NCI-H2196 (cell line): ENCODE measurements at regions not wholly inside any gene's neighbourhood (a gene's known extent, or its start where the extent isn't known, plus 50 kb on each side); places are given as distances from the start of the nearest gene placed in this dataset.

Source experiments
- DNase-seq: peaks from one replicate; lab custom pipeline; 2025; ENCODE audit not compliant: unreplicated experiment; lab: John Stamatoyannopoulos, UW

DNA sequence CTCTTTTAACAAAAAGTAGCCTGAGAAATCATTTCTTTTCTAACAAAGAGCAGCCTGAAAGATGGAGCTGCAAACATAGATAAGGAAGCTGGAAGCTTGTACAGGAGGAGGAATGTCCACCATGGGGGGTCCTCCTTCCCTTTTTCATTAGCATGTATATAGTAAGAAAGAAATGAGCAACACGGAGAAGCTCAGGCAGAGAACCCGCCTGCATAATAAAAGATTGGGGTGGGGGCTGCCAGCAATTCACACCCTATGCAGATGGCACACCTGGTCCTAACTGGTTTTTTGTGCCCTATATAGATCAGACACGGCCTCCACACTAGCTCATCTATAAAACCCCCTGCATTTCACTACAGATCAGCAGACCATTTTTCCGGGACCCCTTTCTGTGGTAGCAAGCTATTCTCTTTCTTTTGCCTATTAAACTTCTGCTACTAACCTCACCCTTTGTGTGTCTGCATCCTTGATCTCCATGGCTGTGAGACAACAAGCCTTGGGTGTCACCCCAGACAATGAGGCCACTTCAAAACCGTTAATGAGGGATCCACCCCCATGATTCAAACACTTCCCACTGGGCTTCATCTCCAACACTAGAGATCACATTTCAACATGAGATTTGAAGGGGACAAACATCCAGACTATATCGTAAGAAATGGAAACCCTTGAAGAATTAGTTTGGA is 167.5 kb upstream of the FREM2 start:
- DNase-seq = no peak

GRCh38 chr13:38520041-38520440 is 166.8 kb upstream of the FREM2 start:
- no peak for DNase-seq

DNA sequence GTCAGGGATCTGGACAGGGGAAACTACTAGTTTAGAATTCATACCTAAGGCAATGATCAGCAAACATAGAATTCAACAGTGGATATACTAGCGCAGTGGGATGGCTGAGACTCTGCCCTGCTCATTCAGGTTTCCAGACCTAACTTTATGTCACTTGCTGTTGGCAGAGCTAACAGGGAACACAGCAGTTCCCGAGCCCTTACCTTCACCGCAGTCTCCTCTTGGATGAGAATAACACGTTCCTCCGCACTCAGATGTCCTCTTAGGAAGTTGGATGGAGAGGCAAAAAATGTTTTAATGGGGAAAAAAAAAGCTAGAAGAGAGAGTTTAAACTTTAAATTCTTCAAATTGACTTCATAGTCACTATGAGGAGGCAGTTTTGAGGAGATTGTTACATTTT is 159.7 kb upstream of the FREM2 start:
- no peak for DNase-seq

DNA sequence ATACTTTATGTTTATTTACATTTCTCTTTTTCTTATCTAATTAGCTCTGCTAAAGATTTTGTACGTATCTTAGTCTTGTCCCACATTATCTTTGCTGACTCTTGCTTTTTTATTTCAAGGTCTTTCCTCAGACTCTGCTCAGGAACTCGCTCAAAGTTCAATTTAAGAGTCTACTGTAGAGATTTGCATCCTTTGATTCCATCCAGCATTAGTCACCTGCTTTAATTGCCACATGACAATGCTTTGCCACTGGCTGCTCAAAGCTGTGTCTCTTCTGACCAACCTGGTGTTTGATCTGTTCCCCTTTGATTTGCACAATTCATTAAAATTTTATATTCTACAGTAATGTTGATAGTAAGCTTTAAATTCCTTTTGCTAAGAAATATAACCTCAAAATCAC is 157.9 kb upstream of the FREM2 start:
- DNase-seq = no peak

- no peak for DNase-seq
Measured at GRCh38 chr13:38530492-38530891, 156.4 kb upstream of the FREM2 start.

- no peak for DNase-seq
Measured at GRCh38 chr13:38535261-38535660, 151.6 kb upstream of the FREM2 start.

DNA sequence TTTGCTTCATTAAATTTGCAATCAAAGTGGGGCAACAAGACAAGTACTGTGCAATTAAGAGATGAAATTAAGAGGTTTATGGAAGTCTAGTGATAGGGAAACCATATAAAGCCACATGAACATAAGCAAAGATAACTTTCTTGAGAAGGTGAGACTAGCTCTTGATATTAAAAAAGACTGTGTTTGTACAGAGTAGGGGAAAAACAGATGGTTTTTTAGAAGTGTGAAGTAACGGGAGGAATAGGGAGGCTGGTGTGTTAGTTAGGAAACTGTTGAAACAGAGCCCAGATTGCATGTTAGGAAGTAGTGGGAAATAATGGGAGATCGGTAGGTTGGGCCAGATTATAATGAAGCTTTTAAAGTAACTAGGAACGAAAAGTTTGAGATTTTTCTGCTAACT is 149.8 kb upstream of the FREM2 start:
- DNase-seq = no peak

- DNase-seq = no peak
Measured at GRCh38 chr13:38538422-38538821, 148.5 kb upstream of the FREM2 start.

DNA sequence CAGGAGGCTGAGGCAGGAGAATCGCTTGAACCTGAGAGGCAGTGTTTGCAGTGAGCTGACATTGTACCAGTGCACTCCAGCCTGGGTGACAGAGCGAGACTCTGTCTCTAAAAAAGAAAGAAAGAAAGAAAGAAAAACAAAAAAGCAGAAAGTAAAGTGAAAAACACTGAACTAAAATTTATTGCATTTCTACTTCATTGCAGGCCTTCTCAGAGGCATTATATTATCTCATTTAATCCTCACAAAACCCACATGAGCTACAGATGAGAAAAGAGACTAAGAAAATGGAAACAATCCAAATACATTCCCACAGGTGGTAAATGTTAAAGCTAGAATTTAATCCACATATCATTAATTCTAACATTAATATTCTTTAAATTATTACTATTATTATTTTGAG is 147.2 kb upstream of the FREM2 start:
- DNase-seq = no peak

GRCh38 chr13:38542601-38543000 is 144.3 kb upstream of the FREM2 start:
- no peak for DNase-seq

DNA sequence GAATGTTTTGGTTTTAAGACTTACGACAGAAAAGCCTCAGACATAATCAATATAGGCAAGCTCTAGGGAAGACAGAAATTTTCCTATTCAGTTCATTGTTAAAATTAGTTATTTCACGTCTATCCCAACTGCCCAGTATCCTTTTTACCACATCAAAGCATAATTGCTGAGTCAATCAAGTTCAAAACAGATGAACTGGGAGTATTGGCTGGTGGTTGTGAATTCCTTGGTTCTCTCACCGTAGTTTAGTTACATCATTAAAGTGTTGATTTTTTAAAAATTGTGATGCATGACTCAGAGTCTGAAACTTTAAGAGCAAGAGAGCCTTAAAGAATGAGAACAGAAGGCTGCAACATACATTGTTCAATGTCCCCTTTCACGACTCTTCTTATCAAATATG is 143.3 kb upstream of the FREM2 start:
- no peak for DNase-seq

GRCh38 chr13:38563739-38564138 is 123.1 kb upstream of the FREM2 start:
- no peak for DNase-seq

DNA sequence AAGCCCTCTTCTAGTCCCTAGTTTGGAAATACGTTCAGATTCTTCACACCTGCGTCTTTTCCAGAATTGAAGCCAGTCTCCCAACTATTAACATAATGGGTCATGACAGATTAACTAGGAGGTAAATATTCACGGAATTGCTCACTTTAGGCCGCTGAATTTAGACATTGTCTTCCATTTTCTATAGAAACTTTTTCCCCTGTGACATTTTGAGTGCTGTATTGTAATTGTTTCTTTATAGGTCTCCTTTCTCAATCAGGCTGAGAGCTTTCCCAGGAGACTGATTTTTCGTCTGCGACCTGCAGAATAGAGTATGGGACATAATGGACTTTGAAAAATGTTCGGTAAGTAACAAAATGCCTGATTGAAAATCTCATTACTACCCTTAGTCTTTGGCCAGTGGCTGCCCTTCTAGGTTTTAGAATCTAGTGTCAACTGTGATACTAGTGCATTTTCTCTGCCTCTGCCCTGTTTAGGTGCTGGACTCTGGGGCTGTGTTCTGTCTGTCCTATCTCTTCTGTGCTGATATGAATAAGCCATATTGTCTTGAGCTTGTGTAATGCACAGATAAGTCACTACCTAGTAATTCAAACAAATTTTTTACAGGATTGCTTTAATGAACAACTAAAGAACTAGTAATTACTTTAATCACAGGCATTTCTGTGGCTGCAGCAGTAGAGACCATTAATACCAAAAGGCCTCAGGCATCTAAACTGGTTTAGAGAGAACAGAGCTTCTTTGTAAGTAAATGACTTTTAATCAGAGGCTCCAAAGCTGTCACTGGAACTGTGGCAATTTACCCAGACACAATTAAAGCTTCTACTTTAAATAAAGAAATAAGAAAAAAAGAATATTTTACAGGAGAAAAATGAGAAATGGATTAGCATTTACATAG is 122.4 kb upstream of the FREM2 start:
- no peak for DNase-seq

GRCh38 chr13:38566023-38566422 is 120.9 kb upstream of the FREM2 start:
- no peak for DNase-seq

DNA sequence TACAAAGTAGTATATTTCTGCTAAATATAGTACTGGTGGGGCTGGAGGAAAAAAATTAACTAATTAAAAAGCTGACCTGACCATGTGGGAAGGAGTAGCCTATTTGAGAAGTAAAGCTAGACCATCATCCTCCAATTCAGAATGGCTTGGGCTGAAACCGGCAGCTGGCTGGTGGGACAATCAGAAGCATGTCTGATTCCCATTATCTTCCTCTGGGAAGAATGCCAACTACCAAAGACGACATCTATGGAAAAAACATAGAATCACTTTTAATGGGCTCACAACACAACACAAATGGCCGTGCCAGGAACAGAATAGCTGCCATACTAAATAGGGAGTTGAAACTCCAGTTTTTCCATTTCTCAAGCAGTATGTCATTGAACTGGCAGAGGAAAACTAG is 120.4 kb upstream of the FREM2 start:
- DNase-seq = no peak

DNA sequence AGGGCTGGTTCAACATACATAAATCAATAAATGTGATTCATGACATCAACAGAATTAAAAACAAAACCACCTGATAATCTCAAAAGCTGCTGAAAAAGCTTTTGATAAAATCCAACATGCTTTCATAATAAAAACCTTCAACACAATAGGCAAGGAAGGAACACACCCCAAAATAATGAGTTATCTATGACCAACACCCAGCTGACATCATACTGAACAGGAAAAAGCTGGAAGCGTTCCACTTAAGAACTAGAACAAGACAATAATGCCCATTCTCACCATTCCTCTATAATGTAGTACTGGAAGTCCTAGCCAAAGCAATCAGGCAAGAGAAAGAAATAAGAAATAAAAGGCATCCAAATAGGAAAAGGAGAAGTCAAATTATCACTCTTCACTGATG is 116.2 kb upstream of the FREM2 start:
- no peak for DNase-seq

DNA sequence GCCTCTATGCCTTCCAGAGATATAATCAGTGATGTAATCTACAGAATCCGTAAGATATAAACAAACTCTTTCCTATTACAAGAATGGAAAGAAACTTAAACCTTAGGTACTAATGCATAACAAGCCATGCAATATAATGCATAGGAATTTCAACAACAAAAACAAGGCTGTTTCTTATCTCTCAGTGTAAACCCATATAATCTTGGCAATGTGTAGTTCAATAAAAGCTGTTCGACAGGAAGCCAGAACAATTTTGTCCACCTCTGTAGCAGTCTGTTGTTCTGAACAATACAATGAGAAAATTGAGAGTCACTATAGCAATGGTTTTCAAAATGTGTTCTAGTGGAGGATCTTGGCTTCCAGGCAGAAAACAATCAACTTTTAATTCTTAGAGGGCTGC is 111.5 kb upstream of the FREM2 start:
- DNase-seq = no peak

DNA sequence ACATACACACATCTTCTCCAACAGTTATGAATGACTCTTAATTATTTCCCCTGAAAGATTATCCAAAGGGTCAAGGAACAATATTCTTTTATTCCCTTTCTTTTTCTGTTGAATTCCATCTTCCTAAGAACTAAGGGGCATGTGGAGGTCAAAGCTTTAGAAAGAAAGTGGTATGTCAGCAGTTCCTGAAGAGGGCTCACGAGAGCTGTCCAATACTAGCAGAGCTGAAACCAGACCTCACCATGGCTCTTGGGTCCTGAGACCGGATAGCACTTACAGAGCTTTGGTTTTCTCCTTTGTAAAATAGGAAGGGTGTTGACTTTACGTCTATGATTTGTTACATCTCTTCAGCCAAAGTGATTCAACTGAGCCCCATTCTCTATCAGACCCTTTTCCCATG is 109.8 kb upstream of the FREM2 start:
- no peak for DNase-seq

DNA sequence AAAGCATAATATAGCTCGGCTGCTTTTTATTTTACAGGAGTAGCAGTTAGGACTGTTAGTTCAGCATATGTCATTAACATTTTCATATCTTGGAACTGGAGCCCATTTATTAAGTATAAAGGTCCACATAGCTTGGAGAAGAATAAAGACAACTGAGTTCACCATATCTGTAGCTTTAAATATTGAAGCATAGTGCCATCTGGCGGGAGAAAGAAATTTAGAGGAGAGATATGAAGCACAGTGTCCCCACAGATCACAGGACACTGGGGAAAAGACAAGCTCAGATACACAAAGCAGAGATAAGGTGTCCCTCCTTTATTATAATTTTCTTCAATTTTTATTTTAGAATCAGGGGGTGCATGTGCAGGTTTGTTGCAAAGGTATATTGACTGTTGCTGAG is 104.7 kb upstream of the FREM2 start:
- peak; percentile 37 for DNase-seq

GRCh38 chr13:38590230-38590629 is 96.6 kb upstream of the FREM2 start:
- DNase-seq = no peak

GRCh38 chr13:38590796-38591507 is 95.9 kb upstream of the FREM2 start:
- peak; percentile 15 for DNase-seq

GRCh38 chr13:38602266-38602665 is 84.6 kb upstream of the FREM2 start:
- peak; percentile 0 for DNase-seq
